CD4-positive, alpha-beta T cell (primary cell): ENCODE measurements at regions not wholly inside any gene's neighbourhood (a gene's known extent, or its start where the extent isn't known, plus 50 kb on each side); places are given as distances from the start of the nearest gene placed in this dataset.
"Not testable (repeated sequence)": the region's sequence is repeated elsewhere in the genome, so short reads cannot be mapped to it uniquely, and the experiment has no call there.

Source experiments
- ATAC-seq: fragments of 200-7000 bp; cut with Tn5 transposase; one replicate; pipeline ENCODE4 v1.10.0; 2022; ENCODE audit warnings: mild to moderate bottlenecking; ENCODE audit not compliant: poor library complexity
- CTCF ChIA-PET: fragments of 350-600 bp; sonication (Branson Sonifier 250); formaldehyde crosslinking; loops from one replicate; lab custom pipeline; 2021; ENCODE audit warnings: antibody characterized with exemption, inconsistent platforms; lab: Charles Lee
- POLR2A ChIA-PET: fragments of 350-600 bp; sonication (Branson Sonifier 250); formaldehyde crosslinking; loops from one replicate; lab custom pipeline; 2021; ENCODE audit warnings: antibody characterized with exemption, inconsistent platforms; lab: Charles Lee
- DNase-seq, 14 experiments: peaks; one replicate each; pipeline ENCODE4 v3.0.0-alpha.2; 2013 to 2020; ENCODE audit warnings: mixed read lengths in 2 of 14
- H3K27ac ChIP-seq, 2 donors: one replicate each; pipeline versions ENCODE4 v1.5.1 to v1.7.0; 2013; ENCODE audit warnings: low read length in 2 of 2, low read depth in 1 of 2, mild to moderate bottlenecking in 1 of 2
- H3K27me3 ChIP-seq, 2 experiments: 1 replicate in 1 of 2; 2 replicates in 1 of 2; pipeline versions ENCODE4 v1.6.1 to v1.7.0; 2013; ENCODE audit warnings: low read length in 2 of 2, control low read depth in 1 of 2, mild to moderate bottlenecking in 1 of 2, moderate library complexity in 1 of 2; ENCODE audit not compliant: insufficient read depth in 2 of 2, control insufficient read depth in 1 of 2
- H3K36me3 ChIP-seq: one replicate; pipeline ENCODE4 v1.6.1; 2013; ENCODE audit warnings: low read length, control low read depth; ENCODE audit not compliant: insufficient read depth
- H3K4me1 ChIP-seq: one replicate; pipeline ENCODE4 v1.6.1; 2013; ENCODE audit warnings: low read length, control low read depth; ENCODE audit not compliant: insufficient read depth
- H3K4me3 ChIP-seq: one replicate; pipeline ENCODE4 v1.5.1; 2013; ENCODE audit warnings: mild to moderate bottlenecking, low read length, moderate library complexity
- H3K9me3 ChIP-seq, 2 experiments: 1 replicate in 1 of 2; 2 replicates in 1 of 2; pipeline versions ENCODE4 v1.6.1 to v1.7.0; 2013; ENCODE audit warnings: low read length in 2 of 2, mild to moderate bottlenecking in 2 of 2, control low read depth in 1 of 2, moderate library complexity in 1 of 2; ENCODE audit not compliant: control insufficient read depth in 1 of 2, insufficient read depth in 1 of 2
- H3K27ac Mint-ChIP-seq: one replicate; pipeline ENCODE4 v1.8.0; 2020; ENCODE audit warnings: mixed read lengths
- H3K27me3 Mint-ChIP-seq: one replicate; pipeline ENCODE4 v1.8.0; 2021; ENCODE audit warnings: mixed read lengths
- H3K36me3 Mint-ChIP-seq: one replicate; pipeline ENCODE4 v1.8.0; 2021; ENCODE audit warnings: low read depth, mixed read lengths
- H3K4me1 Mint-ChIP-seq: one replicate; pipeline ENCODE4 v1.8.0; 2021; ENCODE audit warnings: low read depth, mixed read lengths
- H3K4me3 Mint-ChIP-seq: one replicate; pipeline ENCODE4 v1.8.0; 2020; ENCODE audit warnings: mild to moderate bottlenecking, mixed read lengths
- H3K9me3 Mint-ChIP-seq: one replicate; pipeline ENCODE4 v1.8.0; 2020; ENCODE audit warnings: mixed read lengths
- CTCF ChIP-seq: fragments of 200-600 bp; IDR thresholded peaks from one replicate; pipeline ENCODE4 v1.8.0; 2022; ENCODE audit warnings: antibody characterized with exemption, mild to moderate bottlenecking
- intact Hi-C, 2 experiments: fragments of 100-400 bp; cut with DNase I in 1 of 2; cut with micrococcal nuclease in 1 of 2; formaldehyde crosslinking; loops; one replicate each; pipeline versions ENCODE4 v1.15.1 to v1.9.0; 2023 to 2025; cut with DNase I, micrococcal nuclease

DNA sequence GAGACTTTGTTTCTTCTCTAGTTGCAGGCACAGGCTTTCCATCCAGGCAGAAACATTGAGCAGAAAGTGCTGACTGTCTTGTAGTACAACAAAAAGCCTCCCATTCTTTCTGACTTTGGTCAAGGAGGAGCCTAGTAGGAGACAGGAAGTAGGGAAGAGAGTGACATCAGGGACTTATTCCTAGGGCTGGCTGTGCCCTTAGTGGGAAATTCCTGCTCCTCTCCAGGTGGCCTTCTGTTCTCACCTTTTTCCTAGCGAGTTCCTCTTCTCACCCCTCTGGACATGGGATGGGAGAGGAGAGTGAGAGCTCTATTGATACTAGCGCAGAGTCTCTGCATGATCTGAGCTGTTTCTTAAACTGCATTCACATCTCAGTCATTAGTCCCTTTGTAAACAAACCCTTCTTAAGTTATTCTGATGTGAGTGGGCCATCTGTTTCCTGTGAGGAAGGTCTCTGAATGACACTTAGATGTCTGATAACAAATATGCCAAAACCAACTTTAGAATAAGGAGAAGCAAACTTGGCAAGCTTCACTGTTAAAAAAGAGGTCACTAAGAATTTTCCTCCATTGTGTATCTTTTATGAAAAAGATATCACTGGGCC lies 455.0 kb downstream of the GJA1 start:
- H3K4me1 ChIP-seq: no peaks in the 10 kb centered on the region
- POLR2A ChIA-PET: no interaction called here
- H3K27me3 ChIP-seq: no peaks in the 10 kb centered on the region
- no peaks in the 10 kb centered on the region for H3K27me3 Mint-ChIP-seq
- H3K9me3 Mint-ChIP-seq: no peaks in the 10 kb centered on the region
- intact Hi-C loops: no loop called here
- H3K27ac ChIP-seq: no peak overlapping the region
- no peaks in the 10 kb centered on the region for H3K9me3 ChIP-seq
- CTCF ChIA-PET: no interaction called here
- no peak for TF ChIP-seq CTCF
- DNase-seq (no peak), ATAC-seq (no peak)
- no peaks in the 10 kb centered on the region for H3K4me1 Mint-ChIP-seq
- no peaks in the 10 kb centered on the region for H3K36me3 ChIP-seq
- no peaks in the 10 kb centered on the region for H3K36me3 Mint-ChIP-seq
- H3K4me3 ChIP-seq: no peak overlapping the region
- H3K4me3 Mint-ChIP-seq: no peak overlapping the region
- H3K27ac Mint-ChIP-seq: no peak overlapping the region

DNA sequence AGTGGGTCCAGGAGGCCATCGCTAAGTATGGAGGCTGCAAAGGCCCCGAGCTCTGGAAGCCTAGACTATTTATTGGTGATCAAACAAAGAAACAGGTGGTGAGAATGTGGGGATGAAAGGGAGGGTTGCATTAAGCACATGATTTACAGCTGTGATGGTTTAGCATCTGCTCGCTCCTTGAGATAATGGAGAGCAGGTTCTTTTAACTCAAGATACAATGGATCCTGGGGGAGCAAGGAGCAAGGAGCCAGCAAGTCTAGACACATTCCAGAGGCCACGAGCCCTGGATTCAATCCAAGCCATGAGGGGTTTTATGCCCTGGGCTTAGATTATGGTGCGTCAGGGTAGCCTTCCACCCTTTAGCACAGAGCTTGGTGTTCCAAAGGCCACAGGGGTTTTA lies 460.3 kb downstream of the GJA1 start:
- H3K4me1 ChIP-seq, H3K36me3 ChIP-seq, ATAC-seq, intact Hi-C loops, H3K27me3 ChIP-seq, H3K27me3 Mint-ChIP-seq, H3K27ac Mint-ChIP-seq, H3K4me3 ChIP-seq, H3K4me1 Mint-ChIP-seq, H3K9me3 ChIP-seq, H3K4me3 Mint-ChIP-seq, POLR2A ChIA-PET, CTCF ChIA-PET, H3K9me3 Mint-ChIP-seq, H3K36me3 Mint-ChIP-seq, DNase-seq, H3K27ac ChIP-seq: not testable (repeated sequence)

DNA sequence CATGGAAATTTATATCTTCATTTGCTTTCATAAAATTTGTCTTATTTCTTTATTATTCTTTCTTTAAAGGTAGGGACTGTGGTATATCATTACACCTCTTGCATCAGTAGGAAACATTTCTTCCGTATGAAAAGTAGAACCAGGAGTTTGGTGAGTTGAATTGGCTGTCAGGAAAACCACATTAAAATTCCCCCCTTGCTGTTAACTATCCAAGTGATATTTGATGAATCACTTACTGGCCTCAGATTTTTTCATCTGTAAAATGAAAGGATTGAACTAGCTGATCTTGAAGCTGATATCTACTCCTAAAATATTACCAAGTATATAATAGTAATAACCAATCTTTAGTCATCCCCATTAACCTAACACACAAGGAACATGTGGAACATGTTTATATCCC lies 460.9 kb downstream of the GJA1 start:
- Mint-ChIP-seq H3K27me3 (no peaks in the 10 kb centered on the region), H3K4me1 (no peaks in the 10 kb centered on the region), H3K36me3 (no peaks in the 10 kb centered on the region), H3K9me3 (no peaks in the 10 kb centered on the region), H3K4me3 (no peak overlapping the region), H3K27ac (no peak overlapping the region)
- H3K4me1 ChIP-seq: no peaks in the 10 kb centered on the region
- H3K27ac ChIP-seq: no peak overlapping the region
- ChIA-PET CTCF (no interaction called here), POLR2A (no interaction called here)
- no peaks in the 10 kb centered on the region for H3K27me3 ChIP-seq
- no peak overlapping the region for H3K4me3 ChIP-seq
- DNase-seq (no peak), ATAC-seq (no peak)
- H3K9me3 ChIP-seq: no peaks in the 10 kb centered on the region
- intact Hi-C loops: no loop called here
- no peak for TF ChIP-seq CTCF
- H3K36me3 ChIP-seq: no peaks in the 10 kb centered on the region

DNA sequence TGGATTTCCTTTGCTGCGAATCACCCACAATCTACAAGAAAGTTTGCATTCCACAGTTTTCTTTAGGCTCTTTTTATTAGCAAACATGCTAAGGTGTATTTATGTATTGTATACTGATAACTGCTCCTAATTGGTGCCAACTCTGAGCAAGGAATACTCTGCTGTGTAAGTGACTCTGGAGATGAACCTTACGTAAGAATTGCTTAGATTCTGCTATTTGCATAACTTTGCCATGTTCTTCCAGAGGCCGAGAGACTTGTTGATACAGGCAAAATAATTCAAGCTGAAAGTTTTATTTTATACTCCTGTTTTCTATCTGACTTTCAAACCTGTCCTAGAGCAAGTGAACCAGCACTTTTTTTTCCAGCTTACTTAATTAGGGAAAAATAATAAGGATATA lies 461.3 kb downstream of the GJA1 start:
- Mint-ChIP-seq H3K4me1 (no peaks in the 10 kb centered on the region), H3K27ac (no peak overlapping the region), H3K4me3 (no peak overlapping the region), H3K36me3 (no peaks in the 10 kb centered on the region), H3K27me3 (no peaks in the 10 kb centered on the region), H3K9me3 (no peaks in the 10 kb centered on the region)
- Histone ChIP-seq H3K27ac (no peak overlapping the region), H3K4me3 (no peak overlapping the region), H3K27me3 (no peaks in the 10 kb centered on the region), H3K36me3 (no peaks in the 10 kb centered on the region), H3K4me1 (no peaks in the 10 kb centered on the region), H3K9me3 (no peaks in the 10 kb centered on the region)
- ATAC-seq (no peak), DNase-seq (no peak)
- intact Hi-C loops: no loop called here
- POLR2A ChIA-PET: interaction anchor here (0.7 kb wide), 1 partner anchor 17 kb away, joined by 3 read pairs; no protein-coding TSS in a partner anchor
- TF ChIP-seq CTCF: no peak
- CTCF ChIA-PET: no interaction called here
